Choroid plexus epithelial cell (primary cell): ENCODE measurements at regions not wholly inside any gene's neighbourhood (a gene's known extent, or its start where the extent isn't known, plus 50 kb on each side); places are given as distances from the start of the nearest gene placed in this dataset.
A peak's percentile ranks its signal among the peaks of the same experiment; 100 is the strongest.

ENCODE experiments used
- DNase-seq: peaks from one replicate; pipeline ENCODE4 v3.0.0-alpha.2; 2010; ENCODE audit warnings: low read depth
- H3K4me3 ChIP-seq: 2 replicates; pipeline ENCODE4 v1.5.1; 2011; ENCODE audit warnings: low read depth, mild to moderate bottlenecking, control low read depth, low read length, moderate library complexity
- TF ChIP-seq, protein P1 (sequence below): conservative IDR thresholded peaks from 2 replicates; pipeline ENCODE4 v1.5.1; 2011; ENCODE audit warnings: low read depth, mild to moderate bottlenecking, control low read depth, inconsistent platforms, low read length, moderate library complexity

DNA sequence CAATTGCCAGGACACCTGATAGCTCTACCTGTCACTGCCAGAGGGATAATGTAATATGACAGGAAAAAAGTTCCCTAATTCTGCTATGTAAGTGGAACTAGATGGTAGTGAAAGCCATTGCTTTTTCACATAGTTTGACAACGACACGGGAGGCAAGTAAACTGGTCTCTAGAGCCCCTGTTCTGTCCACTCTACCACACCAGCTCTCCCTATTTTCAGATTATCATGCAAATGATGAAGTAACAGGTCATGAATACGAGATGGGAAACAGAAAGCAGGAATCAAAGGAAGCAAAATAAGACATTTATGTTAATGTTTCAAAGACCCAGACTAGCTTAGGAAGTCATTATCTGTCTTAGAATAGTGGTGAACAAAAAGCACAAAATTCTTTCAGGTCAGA, 56.2 kb downstream of the TAF11L14 start:
- DNase-seq, result no peak

DNA sequence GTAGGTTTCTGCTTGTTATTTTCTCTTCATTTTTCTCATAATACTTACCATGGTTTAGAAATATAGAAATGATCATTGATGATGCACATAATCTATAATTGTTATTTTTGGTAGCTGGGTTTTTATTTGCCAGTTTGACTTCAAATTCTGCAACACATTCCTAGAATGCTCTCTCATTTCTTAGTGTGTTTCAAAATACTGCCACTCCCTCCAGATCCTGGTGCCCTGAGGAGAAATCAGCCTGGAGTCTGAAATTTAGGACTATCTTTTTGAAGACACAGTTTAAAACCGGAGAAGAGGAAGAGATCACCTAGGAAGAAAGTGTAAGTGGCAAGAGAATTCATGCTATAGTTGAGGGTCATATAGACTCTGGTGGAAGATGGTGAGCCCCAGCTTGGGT, 57.5 kb downstream of the TAF11L14 start:
- no peak for DNase-seq
- TF ChIP-seq, protein P1, sequence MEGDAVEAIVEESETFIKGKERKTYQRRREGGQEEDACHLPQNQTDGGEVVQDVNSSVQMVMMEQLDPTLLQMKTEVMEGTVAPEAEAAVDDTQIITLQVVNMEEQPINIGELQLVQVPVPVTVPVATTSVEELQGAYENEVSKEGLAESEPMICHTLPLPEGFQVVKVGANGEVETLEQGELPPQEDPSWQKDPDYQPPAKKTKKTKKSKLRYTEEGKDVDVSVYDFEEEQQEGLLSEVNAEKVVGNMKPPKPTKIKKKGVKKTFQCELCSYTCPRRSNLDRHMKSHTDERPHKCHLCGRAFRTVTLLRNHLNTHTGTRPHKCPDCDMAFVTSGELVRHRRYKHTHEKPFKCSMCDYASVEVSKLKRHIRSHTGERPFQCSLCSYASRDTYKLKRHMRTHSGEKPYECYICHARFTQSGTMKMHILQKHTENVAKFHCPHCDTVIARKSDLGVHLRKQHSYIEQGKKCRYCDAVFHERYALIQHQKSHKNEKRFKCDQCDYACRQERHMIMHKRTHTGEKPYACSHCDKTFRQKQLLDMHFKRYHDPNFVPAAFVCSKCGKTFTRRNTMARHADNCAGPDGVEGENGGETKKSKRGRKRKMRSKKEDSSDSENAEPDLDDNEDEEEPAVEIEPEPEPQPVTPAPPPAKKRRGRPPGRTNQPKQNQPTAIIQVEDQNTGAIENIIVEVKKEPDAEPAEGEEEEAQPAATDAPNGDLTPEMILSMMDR, result no peak
- H3K4me3 ChIP-seq, result no peak overlapping the region

More for the DNA sequence above, 56.2 kb downstream of the TAF11L14 start:
- H3K4me3 ChIP-seq, result no peak overlapping the region
- TF ChIP-seq, protein P1, result no peak

DNA sequence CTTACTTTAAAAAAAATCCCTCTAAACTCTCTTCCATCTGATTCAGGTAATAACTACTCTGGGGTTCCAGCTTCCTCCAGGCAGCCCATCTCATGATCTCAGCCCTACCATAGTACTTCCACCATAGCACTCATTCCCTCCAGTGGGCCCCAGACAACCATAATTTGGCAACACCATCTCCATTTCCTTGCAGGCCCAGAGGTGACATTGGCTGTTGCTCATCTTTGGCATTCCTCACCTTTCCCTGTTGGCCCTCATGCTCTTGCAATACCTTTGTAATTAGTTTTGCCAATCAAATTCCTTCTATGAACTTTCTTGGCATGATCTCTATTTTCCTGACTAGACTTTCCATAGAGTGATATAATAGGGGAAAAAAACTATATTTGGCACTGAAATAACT, 60.1 kb downstream of the TAF11L14 start:
- TF ChIP-seq, protein P1, result no peak
- no peak overlapping the region for H3K4me3 ChIP-seq
- DNase-seq, result no peak

DNA sequence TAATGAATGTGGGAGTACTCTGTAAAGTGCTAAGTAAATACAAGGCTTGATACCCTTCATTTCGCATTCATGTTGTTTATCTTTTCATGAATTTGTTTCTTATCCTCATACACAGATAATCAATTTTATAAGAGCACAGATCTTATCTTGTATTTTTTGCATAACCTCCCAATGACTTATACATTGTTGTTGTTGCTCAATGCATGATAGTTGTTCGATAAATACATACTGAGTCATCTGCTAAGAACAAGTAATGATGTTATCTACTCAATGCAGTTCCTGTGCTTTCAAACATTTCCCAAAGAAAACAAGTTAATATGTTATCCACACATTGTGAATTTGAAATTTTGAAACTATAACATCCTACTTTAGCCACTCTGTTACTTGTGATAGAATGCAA, 60.7 kb downstream of the TAF11L14 start:
- TF ChIP-seq, protein P1, result no peak
- H3K4me3 ChIP-seq, result no peak overlapping the region
- peak; percentile 23 for DNase-seq

DNA sequence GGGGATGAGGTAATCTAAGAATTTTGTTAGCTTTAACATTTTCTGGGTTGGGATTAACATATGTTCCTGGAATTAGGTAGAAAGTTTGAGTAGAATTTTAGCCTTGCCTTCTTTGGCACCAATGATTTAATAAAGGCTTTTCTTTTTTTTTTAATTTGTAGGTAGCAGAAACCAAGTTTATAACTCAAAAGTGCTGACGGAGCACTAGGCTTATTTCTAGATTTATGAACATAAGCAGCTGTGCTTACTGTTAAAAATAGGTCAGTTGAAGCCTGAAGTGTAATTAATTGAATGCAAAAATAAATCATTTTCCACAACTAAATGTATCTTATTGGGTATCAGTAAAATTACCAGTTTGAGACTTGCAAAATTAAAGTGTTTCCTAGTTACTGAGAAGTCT, 62.4 kb downstream of the TAF11L14 start:
- no peak overlapping the region for H3K4me3 ChIP-seq
- TF ChIP-seq, protein P1, result no peak
- no peak for DNase-seq

DNA sequence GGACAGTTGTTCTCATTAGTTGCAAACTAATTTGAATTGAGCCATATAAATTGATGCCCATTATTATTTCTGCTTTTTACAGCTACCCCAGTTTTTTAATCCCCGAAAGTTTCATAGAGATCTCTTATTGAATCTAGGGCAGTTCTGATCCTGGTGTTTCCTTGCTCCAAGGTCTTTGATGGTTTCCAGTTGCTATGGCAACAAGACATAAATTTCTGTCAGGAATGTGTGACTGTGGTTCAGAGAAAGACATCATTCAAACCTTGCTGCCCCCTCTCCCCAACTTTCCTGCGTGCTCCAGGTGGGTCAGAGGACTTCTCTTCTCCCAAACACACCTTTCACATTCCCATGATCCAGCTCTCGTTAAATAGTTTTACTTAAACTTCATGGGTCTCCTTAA, 63.4 kb downstream of the TAF11L14 start:
- no peak for DNase-seq
- TF ChIP-seq, protein P1, result no peak
- H3K4me3 ChIP-seq, result no peak overlapping the region

DNA sequence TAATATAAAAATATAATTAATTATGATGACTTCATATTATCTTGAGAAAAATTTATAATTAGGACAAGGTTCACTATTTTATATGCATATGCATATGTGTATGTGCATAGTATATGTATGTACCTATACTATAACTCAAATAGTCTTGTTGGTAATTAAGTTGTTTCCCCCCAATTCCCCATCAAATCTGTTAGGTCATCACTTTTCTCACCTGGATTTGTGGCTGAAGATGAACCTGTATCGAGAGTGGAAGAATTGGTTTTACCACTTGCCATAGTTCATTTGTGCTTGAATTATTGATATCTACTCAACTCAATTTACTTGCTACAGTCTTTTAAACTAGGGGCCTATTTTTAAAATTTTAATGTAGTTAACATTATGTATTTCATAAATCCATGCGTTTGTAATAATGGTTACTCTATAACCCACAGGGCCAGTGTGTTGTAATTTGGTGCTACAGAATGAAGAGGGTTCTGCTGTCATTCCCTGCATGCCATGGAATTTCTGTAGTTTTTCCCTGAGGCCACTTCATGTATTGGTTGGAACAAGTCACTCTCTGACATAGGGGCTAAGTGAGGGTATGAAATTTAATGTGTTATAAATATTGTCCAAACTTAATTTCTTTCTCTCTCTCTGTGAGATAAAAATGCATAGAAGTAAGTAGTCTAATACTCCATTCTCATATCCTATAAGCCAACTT, 74.9 kb downstream of the TAF11L14 start:
- H3K4me3 ChIP-seq, result no peak overlapping the region
- no peak for DNase-seq
- TF ChIP-seq, protein P1, result no peak
